Adrenal gland (tissue), 9 donors: ENCODE measurements at regions not wholly inside any gene's neighbourhood (a gene's known extent, or its start where the extent isn't known, plus 50 kb on each side); places are given as distances from the start of the nearest gene placed in this dataset.

ENCODE experiments used
- DNase-seq, 7 donors: peaks; one replicate each; pipeline ENCODE4 v3.0.0-alpha.2; 2019 to 2020
- H3K27ac ChIP-seq, 5 donors: fragments of 200-600 bp; sonication (generic) in 4 of 5; 1 replicate in 3 of 5; 2 replicates in 2 of 5; pipeline versions ENCODE4 v1.5.1 to v1.8.0; 2016 to 2020; ENCODE audit warnings: mild to moderate bottlenecking in 1 of 5
- H3K27me3 ChIP-seq: fragments of 200-600 bp; 2 replicates; pipeline ENCODE4 v1.8.0; 2021
- H3K36me3 ChIP-seq, 2 donors: fragments of 200-600 bp; replicated peaks in 1 of 2; 1 replicate in 1 of 2; 2 replicates in 1 of 2; pipeline versions ENCODE4 v1.5.1 to v1.8.0; 2018 to 2022
- H3K4me1 ChIP-seq, 2 donors: fragments of 200-600 bp; replicated peaks in 1 of 2; 1 replicate in 1 of 2; 2 replicates in 1 of 2; pipeline versions ENCODE4 v1.5.1 to v1.8.0; 2018 to 2021
- H3K4me3 ChIP-seq, 4 donors: fragments of 200-600 bp; sonication (generic) in 3 of 4; one replicate each; pipeline ENCODE4 v1.5.1; 2016 to 2018
- H3K9me3 ChIP-seq, 3 donors: fragments of 200-600 bp; sonication (generic) in 1 of 3; replicated peaks in 1 of 3; 1 replicate in 2 of 3; 2 replicates in 1 of 3; pipeline versions ENCODE4 v1.5.1 to v1.8.0; 2016 to 2021
- CTCF ChIP-seq, 6 experiments: fragments of 450-650 bp in 4 of 6; fragments of 200-600 bp in 2 of 6; sonication (generic) in 1 of 6; IDR thresholded peaks; 1 replicate in 5 of 6; 2 replicates in 1 of 6; pipeline versions ENCODE4 v1.5.1 to v1.8.0; 2016 to 2021; ENCODE audit warnings: antibody characterized with exemption in 6 of 6, mild to moderate bottlenecking in 2 of 6, moderate library complexity in 1 of 6
- POLR2A ChIP-seq, 2 donors: fragments of 450-650 bp; IDR thresholded peaks; one replicate each; pipeline ENCODE4 v1.6.1; 2017; ENCODE audit warnings: antibody characterized with exemption in 2 of 2, mild to moderate bottlenecking in 2 of 2, moderate library complexity in 1 of 2
- WGBS, 4 donors: extraction: QIAGEN DNeasy Blood & Tissue Kit in 2 of 4; methylation state at CpG; one replicate each; pipeline versions ENCODE4 v1.1.5 to v1.1.7; 2013 to 2017; 5-methylcytosine and 5-hydroxymethylcytosine counted together
- intact Hi-C, 2 donors: fragments of 100-400 bp; cut with DNase I; formaldehyde crosslinking; loops; one replicate each; pipeline versions ENCODE4 v1.14.1 to v1.15.0; 2022 to 2023
- donor health status: healthy with polysubstance abuse.
- donor health status: Bipolar disorder and iron deficiency.
- donor health status: DM: yes; HTN: yes; CAD: no.
- donor health status: DM: no; HTN: no; CAD: no.
- donor health status: DM: no; HTN: no; CAD: no.

- no peak overlapping the region for H3K4me3 ChIP-seq
- peak in 2 of 6 experiments; percentile 28 to 36 for TF ChIP-seq CTCF (IDR thresholded peaks at IDR 0.05)
- TF ChIP-seq POLR2A (IDR thresholded peaks at IDR 0.05), result no peak
- no peaks in the 10 kb centered on the region for H3K9me3 ChIP-seq
- H3K27ac ChIP-seq, result no peak overlapping the region
- no peaks in the 10 kb centered on the region for H3K36me3 ChIP-seq
- peak in 1 of 7 donors; percentile 4 for DNase-seq
- no peaks in the 10 kb centered on the region for H3K4me1 ChIP-seq
- H3K27me3 ChIP-seq, result no peaks in the 10 kb centered on the region
- intact Hi-C loops, result no loop called here
- 55 to 69% (median 60%) methylated on average over 7 to 8 of the region's 8 CpGs for WGBS, 4 donors
Measured at GRCh38 chr20:24781418-24781980, 167.6 kb upstream of the CST7 start.

- WGBS, 4 donors, result 82 to 84% (median 83%) methylated on average over 11 of the region's 11 CpGs
- Histone ChIP-seq H3K4me1 (no peaks in the 10 kb centered on the region), H3K36me3 (no peaks in the 10 kb centered on the region), H3K27me3 (no peaks in the 10 kb centered on the region), H3K27ac (no peak overlapping the region), H3K9me3 (no peaks in the 10 kb centered on the region), H3K4me3 (no peak overlapping the region)
- DNase-seq, result no peak
- intact Hi-C loops, result no loop called here
- TF ChIP-seq POLR2A (IDR thresholded peaks at IDR 0.05) (no peak), CTCF (IDR thresholded peaks at IDR 0.05) (no peak)
Measured at GRCh38 chr20:24782301-24782700, 166.8 kb upstream of the CST7 start.

GRCh38 chr20:24782801-24783630, 166.1 kb upstream of the CST7 start:
- Histone ChIP-seq H3K27me3 (no peaks in the 10 kb centered on the region), H3K36me3 (no peaks in the 10 kb centered on the region), H3K4me1 (no peaks in the 10 kb centered on the region), H3K27ac (no peak overlapping the region), H3K4me3 (no peak overlapping the region), H3K9me3 (no peaks in the 10 kb centered on the region)
- intact Hi-C loops, result no loop called here
- no peak for DNase-seq
- WGBS, 4 donors, result 73 to 86% (median 79%) methylated on average over 11 to 12 of the region's 12 CpGs
- TF ChIP-seq CTCF (IDR thresholded peaks at IDR 0.05), result no peak
- no peak for TF ChIP-seq POLR2A (IDR thresholded peaks at IDR 0.05)

GRCh38 chr20:24783631-24784492, 165.2 kb upstream of the CST7 start:
- H3K9me3 ChIP-seq, result no peaks in the 10 kb centered on the region
- H3K4me3 ChIP-seq, result no peak overlapping the region
- H3K36me3 ChIP-seq, result no peaks in the 10 kb centered on the region
- no peak overlapping the region for H3K27ac ChIP-seq
- no peaks in the 10 kb centered on the region for H3K27me3 ChIP-seq
- intact Hi-C loops, result no loop called here
- no peak for DNase-seq
- TF ChIP-seq POLR2A (IDR thresholded peaks at IDR 0.05), result no peak
- TF ChIP-seq CTCF (IDR thresholded peaks at IDR 0.05), result no peak
- WGBS, 4 donors, result 65 to 84% (median 78%) methylated on average over 8 to 9 of the region's 9 CpGs
- no peaks in the 10 kb centered on the region for H3K4me1 ChIP-seq
